Immature natural killer cell (primary cell): ENCODE measurements at regions not wholly inside any gene's neighbourhood (a gene's known extent, or its start where the extent isn't known, plus 50 kb on each side); places are given as distances from the start of the nearest gene placed in this dataset.
"Not testable (repeated sequence)": the region's sequence is repeated elsewhere in the genome, so short reads cannot be mapped to it uniquely, and the experiment has no call there.

Source experiments
- DNase-seq, 3 donors: peaks; one replicate each; pipeline ENCODE4 v3.0.0; 2022; ENCODE audit warnings: mixed read lengths in 1 of 3
- H3K27ac Mint-ChIP-seq, 6 donors: one replicate each; pipeline ENCODE4 v1.8.0; 2020; ENCODE audit warnings: mixed read lengths in 6 of 6, mild to moderate bottlenecking in 5 of 6, inconsistent platforms in 4 of 6, moderate library complexity in 3 of 6
- H3K27me3 Mint-ChIP-seq, 3 donors: one replicate each; pipeline ENCODE4 v1.8.0; 2020 to 2021; ENCODE audit warnings: low read depth in 3 of 3, mild to moderate bottlenecking in 3 of 3, mixed read lengths in 3 of 3, moderate library complexity in 3 of 3, inconsistent platforms in 1 of 3
- H3K36me3 Mint-ChIP-seq, 3 donors: one replicate each; pipeline ENCODE4 v1.8.0; 2020; ENCODE audit warnings: mixed read lengths in 3 of 3, inconsistent platforms in 2 of 3, mild to moderate bottlenecking in 2 of 3
- H3K4me1 Mint-ChIP-seq, 2 donors: one replicate each; pipeline ENCODE4 v1.8.0; 2020; ENCODE audit warnings: inconsistent platforms in 2 of 2, mild to moderate bottlenecking in 2 of 2, mixed read lengths in 2 of 2, moderate library complexity in 1 of 2
- H3K4me3 Mint-ChIP-seq, 5 donors: one replicate each; pipeline ENCODE4 v1.8.0; 2020; ENCODE audit warnings: mild to moderate bottlenecking in 5 of 5, mixed read lengths in 5 of 5, inconsistent platforms in 3 of 5, moderate library complexity in 3 of 5
- H3K9me3 Mint-ChIP-seq, 6 donors: one replicate each; pipeline ENCODE4 v1.8.0; 2020; ENCODE audit warnings: mild to moderate bottlenecking in 6 of 6, mixed read lengths in 6 of 6, inconsistent platforms in 4 of 6, moderate library complexity in 3 of 6

DNA sequence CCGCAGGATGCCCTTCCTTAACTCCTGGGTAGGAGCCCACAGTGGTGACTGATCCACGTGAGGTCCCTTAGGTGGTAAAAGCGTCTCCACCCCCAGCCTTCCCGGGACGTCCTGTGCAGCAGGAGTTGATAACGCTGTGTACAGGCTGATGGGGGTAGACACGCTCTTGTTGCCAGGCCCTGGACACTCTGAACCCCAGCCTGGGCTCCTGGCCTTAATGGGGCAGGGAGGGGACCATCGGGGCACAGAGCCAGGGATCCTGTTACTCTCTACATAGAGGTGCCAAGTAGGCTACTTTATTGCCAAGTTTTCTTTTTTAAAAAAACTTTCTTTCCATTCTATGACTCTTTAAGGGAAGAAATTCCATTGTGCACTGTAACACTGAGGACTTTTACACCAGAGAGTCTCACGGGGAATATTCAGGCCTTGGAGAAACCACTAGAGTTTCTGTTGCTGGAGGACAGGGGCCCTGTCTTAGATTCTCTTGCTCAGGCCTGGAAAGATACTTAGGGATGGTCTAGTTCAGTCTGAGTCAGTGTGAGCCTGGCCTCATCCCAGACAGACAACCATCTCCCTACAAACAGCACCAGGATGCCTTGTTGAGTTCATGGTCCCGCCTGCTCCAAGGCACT lies 104.3 kb upstream of the RNU6-1 start:
- H3K36me3 Mint-ChIP-seq: no peaks in the 10 kb centered on the region
- no peak overlapping the region for H3K27ac Mint-ChIP-seq
- no peak for DNase-seq
- H3K9me3 Mint-ChIP-seq: no peaks in the 10 kb centered on the region
- H3K27me3 Mint-ChIP-seq: peaks cover 0 to 2% (median 0%) of the 10 kb centered on the region in 3 donors
- H3K4me1 Mint-ChIP-seq: no peaks in the 10 kb centered on the region
- no peak overlapping the region for H3K4me3 Mint-ChIP-seq

DNA sequence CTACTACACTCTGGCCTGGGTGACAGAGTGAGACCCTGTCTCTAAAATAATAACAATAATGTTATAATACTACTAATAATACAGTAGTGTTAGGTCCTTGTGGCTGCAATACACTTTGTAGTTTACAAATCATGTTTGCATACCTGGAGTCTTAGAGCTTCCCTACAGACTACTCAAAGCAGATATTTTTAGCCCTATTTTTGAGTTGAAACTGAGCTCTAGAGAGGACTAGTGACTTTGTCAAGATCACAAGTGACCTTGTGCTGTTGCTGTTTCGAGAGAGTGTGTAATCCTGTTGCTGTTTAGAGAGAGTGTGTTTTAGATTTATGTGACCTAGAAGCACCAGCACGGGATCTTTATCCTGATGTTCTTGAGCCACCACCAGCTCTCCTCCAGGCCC lies 105.3 kb upstream of the RNU6-1 start:
- H3K27me3 Mint-ChIP-seq: peaks cover 0 to 2% (median 0%) of the 10 kb centered on the region in 3 donors
- H3K4me3 Mint-ChIP-seq: no peak overlapping the region
- no peak for DNase-seq
- no peaks in the 10 kb centered on the region for H3K4me1 Mint-ChIP-seq
- no peak overlapping the region for H3K27ac Mint-ChIP-seq
- no peaks in the 10 kb centered on the region for H3K36me3 Mint-ChIP-seq
- no peaks in the 10 kb centered on the region for H3K9me3 Mint-ChIP-seq

DNA sequence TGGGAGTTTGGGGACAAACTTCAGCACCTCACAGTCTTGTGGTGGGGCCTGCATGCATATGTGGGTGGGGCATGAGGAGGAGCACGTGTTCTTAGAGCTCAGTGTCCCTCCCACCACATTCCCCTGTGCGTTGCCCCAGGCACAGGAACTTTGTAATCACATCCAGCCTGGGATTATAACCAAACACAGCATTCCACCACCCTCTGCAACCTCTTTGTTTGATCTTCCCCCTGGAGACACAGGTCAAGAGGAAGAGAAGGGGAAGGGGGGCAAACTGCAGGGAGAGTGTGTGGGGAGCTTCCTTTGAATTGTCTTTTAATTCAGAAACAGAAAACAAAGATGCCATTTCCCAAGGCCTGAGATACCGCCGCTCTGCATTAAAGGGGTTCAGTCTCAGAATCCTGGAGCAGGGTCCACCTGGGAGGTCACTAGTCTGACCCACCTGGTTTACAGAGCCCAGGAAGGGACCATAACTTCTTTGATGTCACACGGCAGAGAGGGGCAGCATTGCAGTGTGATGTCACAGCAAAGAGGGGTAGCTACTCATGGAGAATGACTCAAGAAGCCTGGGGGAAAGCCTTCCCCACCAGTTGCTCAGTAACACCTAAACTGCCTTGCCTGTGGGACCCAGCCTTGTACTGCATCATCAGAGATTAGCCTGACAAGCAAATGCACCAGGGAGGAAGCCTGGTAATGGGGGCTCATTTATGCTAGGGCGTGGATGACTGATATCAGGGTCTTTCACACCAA lies 106.3 kb upstream of the RNU6-1 start:
- Mint-ChIP-seq H3K9me3 (no peaks in the 10 kb centered on the region), H3K27ac (no peak overlapping the region), H3K4me3 (no peak overlapping the region), H3K27me3 (peaks cover 0 to 2% (median 0%) of the 10 kb centered on the region in 3 donors), H3K36me3 (no peaks in the 10 kb centered on the region), H3K4me1 (no peaks in the 10 kb centered on the region)
- no peak for DNase-seq

DNA sequence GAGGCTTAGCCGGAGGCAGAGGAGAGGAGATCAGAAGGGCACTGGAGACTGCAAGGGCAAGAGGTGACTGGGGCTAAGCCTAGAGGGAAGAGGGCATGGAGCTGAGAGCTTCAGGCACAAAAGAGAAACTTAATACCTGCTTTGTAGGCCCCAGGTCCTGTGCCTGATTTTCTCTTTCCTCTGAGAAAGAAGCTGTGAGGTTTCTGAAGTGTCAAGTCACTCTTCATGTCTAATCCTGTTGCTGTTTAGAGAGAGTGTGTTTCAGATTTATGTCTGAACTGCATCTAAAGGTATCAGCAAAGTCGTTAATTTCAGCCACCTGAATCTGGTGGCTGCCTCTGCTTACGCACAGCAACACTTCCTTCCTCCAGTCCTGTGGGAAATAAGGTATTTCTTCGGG lies 106.9 kb upstream of the RNU6-1 start:
- H3K9me3 Mint-ChIP-seq: no peaks in the 10 kb centered on the region
- no peak overlapping the region for H3K4me3 Mint-ChIP-seq
- H3K4me1 Mint-ChIP-seq: no peaks in the 10 kb centered on the region
- no peak for DNase-seq
- peaks cover 0 to 2% (median 0%) of the 10 kb centered on the region in 3 donors for H3K27me3 Mint-ChIP-seq
- no peak overlapping the region for H3K27ac Mint-ChIP-seq
- H3K36me3 Mint-ChIP-seq: no peaks in the 10 kb centered on the region

DNA sequence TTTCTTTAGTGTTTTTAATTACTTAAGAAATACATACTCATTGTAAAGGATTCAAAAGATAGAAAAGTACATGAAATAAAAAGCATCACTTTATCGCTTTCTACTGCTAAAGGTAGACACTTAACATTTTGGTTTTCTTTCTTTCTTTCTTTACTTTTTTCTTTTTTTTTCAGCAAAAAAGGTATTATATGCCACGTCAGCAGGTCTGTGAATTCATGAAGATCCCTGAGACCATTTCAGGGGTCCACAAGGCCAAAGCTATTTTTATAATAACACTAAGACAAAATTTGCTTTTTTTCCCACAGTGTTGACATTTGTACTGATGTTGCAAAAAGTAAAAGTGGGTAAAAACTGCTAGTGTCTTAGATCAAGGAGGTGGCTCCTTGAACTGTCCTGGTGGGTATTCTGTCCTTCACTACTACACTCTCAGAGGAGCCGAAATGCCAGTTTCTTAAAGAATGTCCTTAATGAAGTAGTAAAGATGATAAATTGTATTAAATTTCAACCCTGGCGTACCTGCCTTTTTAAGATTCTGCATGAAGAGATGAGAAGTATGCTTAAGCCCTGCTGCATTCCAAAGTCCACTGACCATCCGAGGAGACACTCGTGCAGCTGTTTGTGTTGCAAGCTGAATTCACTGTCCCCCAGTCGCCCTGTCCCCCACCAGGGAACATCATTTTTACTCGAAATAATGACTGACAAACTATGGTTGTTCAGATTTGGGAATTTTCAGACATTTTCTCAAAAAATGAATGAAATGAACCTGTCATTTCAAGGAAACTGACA lies 106.7 kb upstream of the PIAS1 start:
- no peaks in the 10 kb centered on the region for H3K9me3 Mint-ChIP-seq
- DNase-seq: no peak
- H3K27me3 Mint-ChIP-seq: peaks cover 0 to 5% (median 2%) of the 10 kb centered on the region in 3 donors
- H3K4me3 Mint-ChIP-seq: no peak overlapping the region
- H3K36me3 Mint-ChIP-seq: no peaks in the 10 kb centered on the region
- no peaks in the 10 kb centered on the region for H3K4me1 Mint-ChIP-seq
- H3K27ac Mint-ChIP-seq: no peak overlapping the region

DNA sequence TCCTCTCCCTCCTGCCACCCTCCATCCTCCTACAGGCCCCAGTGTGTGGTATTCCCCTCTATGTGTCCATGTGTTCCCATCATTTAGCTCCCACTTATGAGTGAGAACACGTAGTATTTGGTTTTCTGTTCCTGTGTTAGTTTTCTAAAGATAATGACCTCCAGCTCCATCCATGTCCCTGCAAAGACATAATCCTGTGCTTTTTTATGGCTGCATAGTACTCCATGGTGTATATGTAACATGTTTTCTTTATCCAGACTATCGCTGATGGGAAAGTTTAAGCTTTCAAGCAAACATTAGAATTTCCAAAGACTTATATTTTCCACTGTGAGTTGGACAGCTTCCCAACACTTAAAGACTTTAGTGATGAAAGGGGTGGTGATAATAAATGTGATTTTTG lies 105.9 kb upstream of the PIAS1 start:
- DNase-seq: no peak
- Mint-ChIP-seq H3K36me3 (no peaks in the 10 kb centered on the region), H3K4me1 (no peaks in the 10 kb centered on the region), H3K27me3 (peaks cover 0 to 5% (median 2%) of the 10 kb centered on the region in 3 donors), H3K27ac (no peak overlapping the region), H3K9me3 (no peaks in the 10 kb centered on the region), H3K4me3 (no peak overlapping the region)

DNA sequence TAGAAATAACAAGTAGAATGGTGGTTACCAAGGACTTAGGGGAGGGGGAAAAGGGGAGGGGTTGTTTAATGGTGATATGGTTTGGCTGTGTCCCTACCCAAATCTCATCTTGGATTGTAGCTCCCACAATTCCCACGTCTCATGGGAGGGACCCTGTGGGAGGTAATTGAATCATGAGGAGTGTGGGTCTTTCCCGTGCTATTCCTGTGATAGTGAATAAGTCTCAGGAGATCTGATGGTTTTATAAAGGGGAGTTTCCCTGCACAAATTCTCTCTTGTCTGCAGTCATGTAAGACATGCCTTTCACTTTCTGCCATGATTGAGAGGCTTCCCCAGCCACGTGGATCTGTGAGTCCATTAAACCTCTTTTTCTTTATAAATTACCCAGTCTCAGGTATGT lies 102.9 kb upstream of the PIAS1 start:
- H3K9me3 Mint-ChIP-seq, H3K36me3 Mint-ChIP-seq, H3K27ac Mint-ChIP-seq, DNase-seq, H3K4me3 Mint-ChIP-seq, H3K27me3 Mint-ChIP-seq, H3K4me1 Mint-ChIP-seq: not testable (repeated sequence)

DNA sequence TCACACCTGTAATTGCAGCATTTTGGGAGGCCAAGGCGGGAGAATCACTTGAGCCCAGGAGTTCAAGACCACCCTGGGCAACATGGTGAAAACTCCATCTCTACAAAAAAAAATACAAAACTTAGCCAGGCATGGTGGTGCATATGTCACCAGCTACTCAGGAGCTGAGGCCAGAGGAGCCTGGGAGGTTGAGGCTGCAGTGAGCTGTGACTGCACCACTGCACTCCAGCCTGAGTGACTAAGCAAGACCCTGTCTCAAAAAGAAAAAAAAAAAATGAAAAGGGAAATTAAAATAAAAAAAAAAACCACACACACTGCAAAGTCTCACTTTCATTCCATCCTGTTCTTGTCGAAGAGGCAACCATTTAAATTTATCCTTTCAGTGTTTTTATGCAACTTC lies 100.8 kb upstream of the PIAS1 start:
- H3K9me3 Mint-ChIP-seq: no peaks in the 10 kb centered on the region
- no peaks in the 10 kb centered on the region for H3K4me1 Mint-ChIP-seq
- no peaks in the 10 kb centered on the region for H3K36me3 Mint-ChIP-seq
- peaks cover 2 to 5% (median 2%) of the 10 kb centered on the region in 3 donors for H3K27me3 Mint-ChIP-seq
- no peak overlapping the region for H3K27ac Mint-ChIP-seq
- no peak overlapping the region for H3K4me3 Mint-ChIP-seq
- no peak for DNase-seq

DNA sequence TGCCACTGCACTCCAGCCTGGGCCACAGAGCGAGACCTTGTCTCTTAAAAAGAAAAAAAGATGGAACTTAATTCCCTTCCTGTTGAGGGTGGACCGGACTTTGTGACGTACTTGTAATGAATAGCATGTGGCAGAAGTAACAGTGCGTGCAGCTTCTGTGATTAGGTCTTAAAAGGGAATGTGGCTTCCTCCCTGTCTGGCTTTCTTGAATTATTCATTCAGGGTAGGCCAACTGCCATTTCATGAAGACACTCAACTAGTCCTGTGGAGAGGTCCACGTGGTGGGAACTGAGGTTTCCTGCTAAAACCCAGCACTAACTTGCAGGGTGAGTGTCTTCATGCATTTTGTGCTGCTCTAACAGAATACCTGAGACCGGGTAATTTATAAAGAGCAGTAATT lies 98.9 kb upstream of the PIAS1 start:
- DNase-seq: no peak
- Mint-ChIP-seq H3K4me1 (no peaks in the 10 kb centered on the region), H3K9me3 (no peaks in the 10 kb centered on the region), H3K36me3 (no peaks in the 10 kb centered on the region), H3K27ac (peak overlapping the region in 1 of 6 donors; percentile 42), H3K27me3 (peaks cover 0 to 5% (median 4%) of the 10 kb centered on the region in 3 donors), H3K4me3 (no peak overlapping the region)

DNA sequence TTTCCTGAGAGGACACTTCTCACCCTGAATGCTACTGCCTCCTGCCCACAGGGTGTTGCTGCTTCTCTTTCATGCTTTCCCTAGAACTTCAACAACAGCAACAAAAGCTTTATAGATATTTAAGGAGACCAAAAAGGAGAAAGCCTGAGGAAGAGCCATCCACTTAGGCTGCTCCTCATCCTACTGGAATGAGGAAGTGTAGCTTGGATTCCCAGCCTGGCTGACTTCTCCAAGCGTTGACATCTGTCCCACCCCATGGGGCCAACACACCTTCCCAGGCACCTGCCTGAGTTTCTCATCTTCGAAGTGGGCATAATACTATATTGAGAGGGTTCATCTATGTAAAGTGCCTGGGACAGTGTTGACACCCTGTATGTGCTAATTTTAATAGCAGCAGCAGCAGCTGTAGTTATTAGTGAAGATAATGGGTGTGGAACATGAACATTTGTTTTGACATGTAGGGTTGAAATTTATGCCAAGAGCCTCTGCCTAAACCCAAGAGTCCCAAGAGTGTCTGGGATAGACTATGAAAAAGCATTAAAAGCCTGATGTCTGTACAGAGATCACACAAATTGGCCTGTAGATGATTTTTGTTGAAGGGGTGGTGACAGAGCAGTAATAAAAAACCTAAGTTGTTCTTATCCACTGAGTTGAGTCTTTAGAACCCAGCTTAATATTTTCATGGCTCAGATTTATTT lies 96.5 kb upstream of the PIAS1 start:
- no peak overlapping the region for H3K27ac Mint-ChIP-seq
- no peak overlapping the region for H3K4me3 Mint-ChIP-seq
- no peaks in the 10 kb centered on the region for H3K9me3 Mint-ChIP-seq
- H3K4me1 Mint-ChIP-seq: no peaks in the 10 kb centered on the region
- H3K27me3 Mint-ChIP-seq: peaks cover 0 to 7% (median 0%) of the 10 kb centered on the region in 3 donors
- H3K36me3 Mint-ChIP-seq: no peaks in the 10 kb centered on the region
- no peak for DNase-seq

DNA sequence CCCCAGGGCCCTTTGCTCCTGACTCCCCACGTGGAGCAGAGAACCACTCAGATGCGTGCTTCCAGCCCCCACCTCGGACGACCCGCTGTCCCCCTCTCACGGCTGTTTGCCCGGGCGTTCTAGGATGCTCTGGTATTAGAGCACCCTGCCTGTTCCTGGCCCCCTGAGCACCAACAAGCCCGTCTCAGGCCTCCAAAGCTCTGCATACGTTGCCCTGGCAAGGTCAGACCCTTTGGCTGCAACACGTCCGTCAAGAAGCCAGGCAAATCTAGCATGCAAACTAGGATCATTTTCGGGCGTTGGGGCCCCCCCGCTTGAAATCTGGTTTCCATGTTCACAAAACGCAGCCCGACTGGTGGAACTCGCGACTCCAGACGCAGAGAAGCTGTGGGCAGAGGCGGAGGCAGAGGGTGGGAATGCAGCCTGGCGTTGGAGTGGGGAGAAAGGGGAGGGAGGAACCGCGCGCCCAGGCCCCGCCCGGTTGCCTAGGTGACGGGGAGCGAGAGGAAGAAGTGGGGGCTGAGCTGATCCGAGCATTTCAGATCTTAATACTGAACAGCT lies 86.2 kb upstream of the PIAS1 start:
- Mint-ChIP-seq H3K4me1 (peaks cover 0 to 2% of the 10 kb centered on the region in 2 donors), H3K27me3 (peaks cover 13 to 26% (median 16%) of the 10 kb centered on the region in 3 donors), H3K9me3 (no peaks in the 10 kb centered on the region), H3K36me3 (no peaks in the 10 kb centered on the region), H3K4me3 (no peak overlapping the region), H3K27ac (no peak overlapping the region)
- DNase-seq: no peak

DNA sequence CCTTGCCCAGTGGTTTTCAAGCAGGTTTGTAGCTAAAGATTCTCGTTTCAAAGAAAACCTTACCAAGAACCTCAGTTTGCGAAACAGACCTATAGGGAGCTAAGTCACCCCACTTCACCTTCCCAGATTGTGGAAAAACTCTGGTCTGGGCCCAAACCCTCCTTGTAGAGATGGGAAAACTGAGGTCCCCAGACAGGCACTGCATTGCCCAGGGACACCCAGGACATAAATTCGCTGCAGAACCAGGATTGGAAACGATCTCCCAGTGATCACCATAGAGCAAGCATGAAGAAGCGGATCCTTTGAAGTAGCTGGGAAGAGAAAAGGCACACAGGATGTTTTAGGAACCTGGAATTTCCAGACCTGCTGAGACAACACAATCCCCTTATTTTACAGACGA lies 85.6 kb upstream of the PIAS1 start:
- H3K4me3 Mint-ChIP-seq: no peak overlapping the region
- H3K36me3 Mint-ChIP-seq: no peaks in the 10 kb centered on the region
- peaks cover 13 to 26% (median 16%) of the 10 kb centered on the region in 3 donors for H3K27me3 Mint-ChIP-seq
- H3K4me1 Mint-ChIP-seq: peaks cover 0 to 2% of the 10 kb centered on the region in 2 donors
- no peak overlapping the region for H3K27ac Mint-ChIP-seq
- H3K9me3 Mint-ChIP-seq: no peaks in the 10 kb centered on the region
- no peak for DNase-seq

DNA sequence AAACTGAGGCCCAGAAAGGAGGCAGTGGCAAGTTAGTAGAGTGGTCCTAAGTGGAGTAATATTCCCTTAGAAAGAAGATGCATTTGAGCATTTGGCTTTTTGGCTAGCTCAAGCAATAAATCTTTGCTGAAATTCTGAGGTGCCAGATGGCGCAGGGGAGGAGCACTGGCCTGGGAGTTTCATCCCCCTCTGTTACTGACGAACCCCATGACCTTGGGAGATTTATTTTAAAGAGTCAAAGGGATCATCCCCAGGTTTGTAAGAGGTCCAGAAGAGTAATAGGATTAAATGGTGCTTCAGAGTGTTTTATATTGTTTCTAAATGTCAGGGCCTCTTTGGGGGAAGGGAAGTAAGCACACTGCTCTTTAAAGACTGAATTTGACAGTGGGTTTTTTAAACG lies 85.1 kb upstream of the PIAS1 start:
- Mint-ChIP-seq H3K27me3 (peaks cover 13 to 24% (median 16%) of the 10 kb centered on the region in 3 donors), H3K4me3 (no peak overlapping the region)

More for the DNA sequence above, 85.1 kb upstream of the PIAS1 start:
- no peak overlapping the region for H3K27ac Mint-ChIP-seq
- no peak for DNase-seq
- H3K4me1 Mint-ChIP-seq: peaks cover 0 to 2% of the 10 kb centered on the region in 2 donors
- H3K36me3 Mint-ChIP-seq: no peaks in the 10 kb centered on the region
- no peaks in the 10 kb centered on the region for H3K9me3 Mint-ChIP-seq
